Activated CD4-positive, alpha-beta T cell treated with anti-CD3 and anti-CD28 coated beads, Interleukin-2, Interleukin-6, amounts not matched to agents 100 ng/mL and 50 ng/mL, durations not matched to agents 16 hours and 8 hours (primary cell): ENCODE measurements at regions not wholly inside any gene's neighbourhood (a gene's known extent, or its start where the extent isn't known, plus 50 kb on each side); places are given as distances from the start of the nearest gene placed in this dataset.
"Not testable (repeated sequence)": the region's sequence is repeated elsewhere in the genome, so short reads cannot be mapped to it uniquely, and the experiment has no call there.

Experiments
- DNase-seq: peaks from one replicate; pipeline ENCODE4 v3.0.0-alpha.2; 2020

GRCh38 chr3:167100651-167101050 is 279.4 kb downstream of the ZBBX start:
- no peak for DNase-seq

GRCh38 chr3:167100200-167100599 is 279.9 kb downstream of the ZBBX start:
- DNase-seq = no peak

GRCh38 chr3:167095976-167096375 is 284.1 kb downstream of the ZBBX start:
- DNase-seq = no peak

- DNase-seq = no peak
Measured at GRCh38 chr3:167094632-167095031, 285.5 kb downstream of the ZBBX start.

- DNase-seq = no peak
Measured at GRCh38 chr3:167091226-167091625, 288.9 kb downstream of the ZBBX start.

- DNase-seq = no peak
Measured at GRCh38 chr3:167084545-167084944, 295.6 kb downstream of the ZBBX start.

GRCh38 chr3:167078070-167078622 is 302.0 kb downstream of the ZBBX start:
- no peak for DNase-seq

GRCh38 chr3:167067787-167068161 is 312.3 kb downstream of the ZBBX start:
- DNase-seq = no peak

- DNase-seq = no peak
Measured at GRCh38 chr3:167066977-167067786, 312.9 kb downstream of the ZBBX start.

GRCh38 chr3:167057581-167057980 is 322.5 kb downstream of the ZBBX start:
- DNase-seq = no peak

- no peak for DNase-seq
Measured at GRCh38 chr3:167054926-167055325, 325.2 kb downstream of the ZBBX start.

GRCh38 chr3:167051421-167051820 is 328.7 kb downstream of the ZBBX start:
- DNase-seq = no peak

GRCh38 chr3:167033866-167034265 is 346.2 kb downstream of the ZBBX start:
- no peak for DNase-seq

- no peak for DNase-seq
Measured at GRCh38 chr3:167032267-167032876, 347.7 kb downstream of the ZBBX start.

GRCh38 chr3:167031364-167032049 is 348.6 kb downstream of the ZBBX start:
- no peak for DNase-seq

GRCh38 chr3:167030082-167030725 is 349.9 kb downstream of the ZBBX start:
- DNase-seq = no peak

GRCh38 chr3:167019503-167019902 is 360.6 kb downstream of the ZBBX start:
- DNase-seq = not testable (repeated sequence)

GRCh38 chr3:167018591-167019111 is 361.4 kb downstream of the ZBBX start:
- not testable (repeated sequence) for DNase-seq

- DNase-seq = no peak
Measured at GRCh38 chr3:167012691-167013090, 367.4 kb downstream of the ZBBX start.

GRCh38 chr3:167008791-167009190 is 371.3 kb downstream of the ZBBX start:
- no peak for DNase-seq

- no peak for DNase-seq
Measured at GRCh38 chr3:167001374-167001773, 378.7 kb downstream of the ZBBX start.

- no peak for DNase-seq
Measured at GRCh38 chr3:166993015-166993630, 387.0 kb downstream of the ZBBX start.
